ENCODE measurements at regions not wholly inside any gene's neighbourhood (a gene's known extent, or its start where the extent isn't known, plus 50 kb on each side); places are given as distances from the start of the nearest gene placed in this dataset.

DNA sequence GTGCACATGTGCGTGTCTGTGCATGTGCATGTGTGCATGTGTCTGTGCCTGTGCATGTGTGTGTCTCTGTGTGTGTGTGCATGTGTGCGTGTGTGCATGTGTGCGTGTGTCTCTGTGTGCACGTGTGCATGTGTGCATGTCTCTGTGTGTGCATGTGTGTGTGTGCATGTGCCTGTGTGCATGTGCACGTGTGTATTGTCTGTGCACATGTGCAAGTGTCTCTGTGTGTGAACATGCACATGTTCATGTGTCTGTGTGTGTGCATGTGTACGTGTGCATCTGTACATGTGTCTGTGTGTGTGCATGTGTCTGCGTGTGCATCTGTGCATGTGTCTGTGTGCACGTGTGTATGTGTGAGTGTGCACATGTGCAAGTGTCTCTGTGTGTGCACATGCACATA, 277.3 kb downstream of the GALR1 start:
- no peak for TF ChIP-seq CTCF (IDR thresholded peaks at IDR 0.05; ENCODE audit: low read length, missing control alignments)
- no peak for DNase-seq (ENCODE audit: low read depth)
- no peak overlapping the region for H3K4me3 ChIP-seq (replicated peaks; ENCODE audit: low read depth, low read length)

GRCh38 chr18:77528872-77529271, 279.2 kb downstream of the GALR1 start:
- no peak overlapping the region for H3K4me3 ChIP-seq (replicated peaks; ENCODE audit: low read depth, low read length)
- no peak for TF ChIP-seq CTCF (IDR thresholded peaks at IDR 0.05; ENCODE audit: low read length, missing control alignments)
- no peak for DNase-seq (ENCODE audit: low read depth)

GRCh38 chr18:77529492-77530176, 280.0 kb downstream of the GALR1 start:
- TF ChIP-seq CTCF (IDR thresholded peaks at IDR 0.05; ENCODE audit: low read length, missing control alignments) = no peak
- H3K4me3 ChIP-seq (replicated peaks; ENCODE audit: low read depth, low read length) = no peak overlapping the region
- no peak for DNase-seq (ENCODE audit: low read depth)

DNA sequence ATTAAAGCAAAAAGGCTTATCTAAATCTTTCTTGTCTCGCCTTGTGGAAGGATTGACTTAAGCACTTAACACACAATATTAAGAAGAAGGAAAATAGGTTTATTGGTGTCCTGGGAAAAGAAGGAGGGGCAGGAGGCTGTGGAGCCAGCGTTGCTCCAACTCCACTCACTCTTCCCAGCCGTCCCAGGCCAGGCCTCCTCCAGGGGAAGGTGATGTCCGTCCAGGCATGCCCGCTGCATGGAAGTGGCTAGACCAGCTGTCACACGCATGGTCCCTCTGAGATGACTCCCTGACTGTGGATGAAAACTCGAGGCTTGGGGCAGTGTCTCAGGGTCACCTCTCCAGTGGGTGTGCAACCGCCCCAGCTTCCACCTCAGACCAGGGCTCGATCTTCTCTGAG, 281.1 kb downstream of the GALR1 start:
- no peak for TF ChIP-seq CTCF (IDR thresholded peaks at IDR 0.05; ENCODE audit: low read length, missing control alignments)
- no peak overlapping the region for H3K4me3 ChIP-seq (replicated peaks; ENCODE audit: low read depth, low read length)

GRCh38 chr18:77539860-77540259, 290.2 kb downstream of the GALR1 start:
- no peak for DNase-seq (ENCODE audit: low read depth)
- no peak for TF ChIP-seq CTCF (IDR thresholded peaks at IDR 0.05; ENCODE audit: low read length, missing control alignments)
- no peak overlapping the region for H3K4me3 ChIP-seq (replicated peaks; ENCODE audit: low read depth, low read length)

More for the DNA sequence above, 281.1 kb downstream of the GALR1 start:
- DNase-seq (ENCODE audit: low read depth) = no peak

GRCh38 chr18:77544792-77545191, 295.1 kb downstream of the GALR1 start:
- no peak overlapping the region for H3K4me3 ChIP-seq (replicated peaks; ENCODE audit: low read depth, low read length)
- no peak for TF ChIP-seq CTCF (IDR thresholded peaks at IDR 0.05; ENCODE audit: low read length, missing control alignments)
- no peak for DNase-seq (ENCODE audit: low read depth)

DNA sequence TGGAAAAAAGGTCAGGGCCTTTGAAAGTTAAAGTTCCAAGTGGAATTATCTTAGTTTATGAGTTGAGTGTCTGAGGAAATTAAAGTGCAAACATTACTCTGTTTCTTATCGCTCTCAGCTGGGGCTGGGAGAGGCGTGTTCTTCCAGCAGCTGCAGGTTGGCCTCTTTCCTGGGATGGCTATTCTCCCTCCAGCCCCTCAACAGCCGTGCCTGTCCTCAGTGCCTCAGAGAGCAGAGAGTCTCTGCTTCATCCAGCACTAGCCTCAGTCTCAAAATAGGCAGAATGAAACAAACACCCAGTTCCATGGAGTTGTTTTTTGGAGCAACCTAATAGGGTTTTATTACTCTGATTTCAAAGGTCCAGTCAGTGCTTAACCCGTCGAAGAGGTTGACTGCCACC, 298.1 kb downstream of the GALR1 start:
- no peak for TF ChIP-seq CTCF (IDR thresholded peaks at IDR 0.05; ENCODE audit: low read length, missing control alignments)
- no peak for DNase-seq (ENCODE audit: low read depth)
- no peak overlapping the region for H3K4me3 ChIP-seq (replicated peaks; ENCODE audit: low read depth, low read length)

Data from fibroblast of pulmonary artery (primary cell).